ENCODE measurements at regions not wholly inside any gene's neighbourhood (a gene's known extent, or its start where the extent isn't known, plus 50 kb on each side); places are given as distances from the start of the nearest gene placed in this dataset.
"Not testable (repeated sequence)": the region's sequence is repeated elsewhere in the genome, so short reads cannot be mapped to it uniquely, and the experiment has no call there.

DNA sequence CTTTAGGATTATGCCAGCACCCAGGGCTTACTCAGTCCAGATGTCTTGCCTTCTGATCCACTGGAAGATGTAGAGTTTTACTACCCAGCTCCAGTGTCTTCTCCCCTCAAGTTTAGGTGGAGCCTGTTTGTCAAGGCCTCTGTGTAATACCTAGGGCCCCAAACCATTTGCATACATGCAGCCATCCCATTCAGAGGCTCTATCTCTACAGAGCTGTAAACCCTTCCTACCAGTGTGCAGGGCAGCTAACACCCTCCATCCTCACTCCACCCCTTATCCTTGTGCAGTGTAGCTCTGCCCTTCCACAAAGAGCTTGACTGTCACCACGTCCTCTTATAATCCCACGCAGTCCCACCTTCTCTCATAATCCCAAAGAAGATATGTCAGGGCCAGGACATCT is 54.6 kb upstream of the GPCPD1 start:
- ATAC-seq (ENCODE audit: low FRiP score), result no peak
- Histone ChIP-seq H3K36me3 (ENCODE audit: control insufficient read depth in 1 of 2, insufficient read depth in 2 of 2, low read length in 1 of 2) (no peaks in the 10 kb centered on the region), H3K4me1 (ENCODE audit: control insufficient read depth in 1 of 2, insufficient read depth in 2 of 2, low read length in 2 of 2) (no peaks in the 10 kb centered on the region), H3K27ac (ENCODE audit: low read depth in 1 of 2, low read length in 2 of 2) (no peak overlapping the region), H3K4me3 (ENCODE audit: low read length in 2 of 2) (no peak overlapping the region), H3K9me3 (ENCODE audit: control insufficient read depth, low read length) (no peaks in the 10 kb centered on the region), H3K27me3 (ENCODE audit: control insufficient read depth in 1 of 2, insufficient read depth in 2 of 2, low read length in 1 of 2) (no peaks in the 10 kb centered on the region)
- intact Hi-C loops (cut with DNase I), result no loop called here
- DNase-seq, result no peak
- WGBS, 2 donors, result 86 to 92% methylated on average over 2 of the region's 2 CpGs

DNA sequence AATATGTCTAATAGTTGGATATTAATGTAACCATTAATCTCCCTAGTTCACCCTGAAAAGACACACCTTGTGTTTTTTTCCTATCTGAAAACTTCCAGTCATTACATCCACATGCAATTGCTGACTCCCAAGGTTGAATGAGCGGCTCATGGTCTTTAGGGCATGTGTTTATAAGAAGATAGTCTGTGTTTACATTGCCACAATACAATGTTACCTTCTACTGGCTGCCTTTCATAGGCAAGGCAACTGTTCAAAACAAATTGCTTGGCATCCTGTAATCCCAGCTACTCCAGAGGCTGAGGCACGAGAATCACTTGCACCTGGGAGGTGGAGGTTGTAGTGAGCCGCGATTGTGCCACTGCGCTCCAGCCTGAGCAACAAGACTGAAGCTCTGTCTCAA is 52.6 kb upstream of the GPCPD1 start:
- H3K4me3 ChIP-seq (ENCODE audit: low read length in 2 of 2), result no peak overlapping the region
- H3K9me3 ChIP-seq (ENCODE audit: control insufficient read depth, low read length), result no peaks in the 10 kb centered on the region
- H3K36me3 ChIP-seq (ENCODE audit: control insufficient read depth in 1 of 2, insufficient read depth in 2 of 2, low read length in 1 of 2), result no peaks in the 10 kb centered on the region
- ATAC-seq (ENCODE audit: low FRiP score), result no peak
- no peaks in the 10 kb centered on the region for H3K27me3 ChIP-seq (ENCODE audit: control insufficient read depth in 1 of 2, insufficient read depth in 2 of 2, low read length in 1 of 2)
- WGBS, 2 donors, result 78 to 91% methylated on average over 5 of the region's 5 CpGs
- peaks cover 0 to 5% of the 10 kb centered on the region in 2 donors for H3K4me1 ChIP-seq (ENCODE audit: control insufficient read depth in 1 of 2, insufficient read depth in 2 of 2, low read length in 2 of 2)
- DNase-seq, result no peak
- intact Hi-C loops (cut with DNase I), result no loop called here
- H3K27ac ChIP-seq (ENCODE audit: low read depth in 1 of 2, low read length in 2 of 2), result no peak overlapping the region

DNA sequence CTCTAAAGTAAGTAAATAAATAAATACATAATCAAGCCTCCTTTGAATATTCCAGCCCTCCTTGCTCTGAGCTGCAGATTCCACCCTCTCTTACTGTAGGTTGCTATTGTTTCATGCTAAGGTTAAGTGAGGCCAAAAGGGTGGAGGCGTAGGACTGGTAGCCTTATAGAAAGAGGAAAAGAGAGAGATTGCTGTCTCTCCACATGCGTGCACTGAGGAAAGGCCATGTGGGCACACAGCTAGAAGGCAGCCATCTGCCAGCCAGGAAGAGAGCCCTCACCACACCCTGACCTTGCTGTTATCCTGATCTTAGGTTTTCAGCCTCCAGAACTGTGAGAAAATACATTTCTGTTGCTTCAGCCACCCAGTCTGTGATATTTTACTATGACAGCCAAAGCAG is 52.0 kb upstream of the GPCPD1 start:
- no peak overlapping the region for H3K27ac ChIP-seq (ENCODE audit: low read depth in 1 of 2, low read length in 2 of 2)
- no peaks in the 10 kb centered on the region for H3K27me3 ChIP-seq (ENCODE audit: control insufficient read depth in 1 of 2, insufficient read depth in 2 of 2, low read length in 1 of 2)
- WGBS, 2 donors, result 84 to 86% methylated on average over 2 of the region's 2 CpGs
- DNase-seq (no peak), ATAC-seq (ENCODE audit: low FRiP score) (no peak)
- H3K9me3 ChIP-seq (ENCODE audit: control insufficient read depth, low read length), result no peaks in the 10 kb centered on the region
- no peak overlapping the region for H3K4me3 ChIP-seq (ENCODE audit: low read length in 2 of 2)
- intact Hi-C loops (cut with DNase I), result no loop called here
- H3K36me3 ChIP-seq (ENCODE audit: control insufficient read depth in 1 of 2, insufficient read depth in 2 of 2, low read length in 1 of 2), result no peaks in the 10 kb centered on the region
- peaks cover 0 to 7% of the 10 kb centered on the region in 2 donors for H3K4me1 ChIP-seq (ENCODE audit: control insufficient read depth in 1 of 2, insufficient read depth in 2 of 2, low read length in 2 of 2)

DNA sequence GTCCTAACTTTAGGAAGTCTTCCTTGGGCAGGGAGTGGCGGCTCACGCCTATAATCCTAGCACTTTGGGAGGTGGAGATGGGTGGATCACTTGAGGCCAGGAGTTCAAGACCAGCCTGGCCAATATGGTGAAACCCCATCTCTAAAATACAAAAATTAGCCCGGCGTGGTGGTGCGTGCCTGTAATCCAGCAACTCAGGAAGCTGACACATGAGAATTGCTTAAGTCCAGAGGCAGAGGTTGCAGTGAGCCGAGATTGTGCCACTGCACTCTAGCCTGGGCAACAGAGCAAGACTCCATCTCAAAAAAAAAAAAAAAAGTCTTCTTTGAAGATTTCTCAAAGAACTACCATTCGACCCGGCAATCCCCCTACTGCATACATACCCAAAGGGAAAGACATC is 50.0 kb upstream of the GPCPD1 start:
- H3K9me3 ChIP-seq (ENCODE audit: control insufficient read depth, low read length); H3K4me1 ChIP-seq (ENCODE audit: control insufficient read depth in 1 of 2, insufficient read depth in 2 of 2, low read length in 2 of 2); H3K27ac ChIP-seq (ENCODE audit: low read depth in 1 of 2, low read length in 2 of 2); H3K4me3 ChIP-seq (ENCODE audit: low read length in 2 of 2); DNase-seq; H3K36me3 ChIP-seq (ENCODE audit: control insufficient read depth in 1 of 2, insufficient read depth in 2 of 2, low read length in 1 of 2); H3K27me3 ChIP-seq (ENCODE audit: control insufficient read depth in 1 of 2, insufficient read depth in 2 of 2, low read length in 1 of 2); ATAC-seq (ENCODE audit: low FRiP score); intact Hi-C loops (cut with DNase I): not testable (repeated sequence)
- WGBS, 2 donors, result 90 to 93% methylated on average over 8 of the region's 8 CpGs

Measured in aorta (tissue), 5 donors.